Activated CD4-positive, alpha-beta memory T cell treated with anti-CD3 and anti-CD28 coated beads for 36 hours (primary cell): ENCODE measurements at regions not wholly inside any gene's neighbourhood (a gene's known extent, or its start where the extent isn't known, plus 50 kb on each side); places are given as distances from the start of the nearest gene placed in this dataset.
"Not testable (repeated sequence)": the region's sequence is repeated elsewhere in the genome, so short reads cannot be mapped to it uniquely, and the experiment has no call there.

ENCODE experiments used
- CTCF ChIA-PET: fragments of 350-600 bp; sonication (Branson Sonifier 250); formaldehyde crosslinking; loops from one replicate; lab custom pipeline; 2021; ENCODE audit warnings: antibody characterized with exemption, inconsistent platforms; lab: Charles Lee
- POLR2A ChIA-PET: fragments of 350-600 bp; sonication (Branson Sonifier 250); formaldehyde crosslinking; loops from one replicate; lab custom pipeline; 2021; ENCODE audit warnings: antibody characterized with exemption; lab: Charles Lee
- DNase-seq: peaks from one replicate; pipeline ENCODE4 v3.0.0-alpha.2; 2020
- H3K27ac Mint-ChIP-seq: one replicate; pipeline ENCODE4 v1.8.0; 2021; ENCODE audit warnings: mixed read lengths
- H3K27me3 Mint-ChIP-seq: one replicate; pipeline ENCODE4 v1.8.0; 2021; ENCODE audit warnings: mixed read lengths
- H3K36me3 Mint-ChIP-seq: one replicate; pipeline ENCODE4 v1.8.0; 2021; ENCODE audit warnings: mixed read lengths
- H3K4me1 Mint-ChIP-seq: one replicate; pipeline ENCODE4 v1.8.0; 2021; ENCODE audit warnings: low read depth, mixed read lengths
- H3K4me3 Mint-ChIP-seq: one replicate; pipeline ENCODE4 v1.8.0; 2021; ENCODE audit warnings: mild to moderate bottlenecking, mixed read lengths
- H3K9me3 Mint-ChIP-seq: one replicate; pipeline ENCODE4 v1.8.0; 2021; ENCODE audit warnings: mixed read lengths
- intact Hi-C: fragments of 100-400 bp; cut with micrococcal nuclease; formaldehyde crosslinking; loops from one replicate; pipeline ENCODE4 v1.15.1; 2023

DNA sequence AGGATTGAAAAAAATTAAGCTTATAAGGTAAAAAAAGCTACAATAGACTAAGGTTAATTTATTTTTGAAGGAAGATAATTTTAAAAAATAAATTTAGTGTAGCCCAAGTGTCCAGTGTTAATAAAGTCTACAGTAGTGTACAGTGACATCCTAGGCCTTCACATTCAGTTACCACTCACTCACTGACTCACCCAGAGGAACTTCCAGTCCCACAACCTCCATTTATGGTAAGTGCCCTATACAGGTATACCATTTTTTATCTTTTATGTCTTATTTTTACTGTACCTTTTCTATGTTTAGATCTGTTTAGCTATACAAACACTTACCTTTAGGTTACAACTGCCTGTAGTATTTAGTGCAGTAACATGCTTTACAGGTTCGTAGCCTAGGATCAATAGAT lies 79.8 kb upstream of the ZNF462 start:
- CTCF ChIA-PET, result interaction anchor here (0.7 kb wide), 1 partner anchor 902 kb away, joined by 3 read pairs; no protein-coding TSS in a partner anchor

DNA sequence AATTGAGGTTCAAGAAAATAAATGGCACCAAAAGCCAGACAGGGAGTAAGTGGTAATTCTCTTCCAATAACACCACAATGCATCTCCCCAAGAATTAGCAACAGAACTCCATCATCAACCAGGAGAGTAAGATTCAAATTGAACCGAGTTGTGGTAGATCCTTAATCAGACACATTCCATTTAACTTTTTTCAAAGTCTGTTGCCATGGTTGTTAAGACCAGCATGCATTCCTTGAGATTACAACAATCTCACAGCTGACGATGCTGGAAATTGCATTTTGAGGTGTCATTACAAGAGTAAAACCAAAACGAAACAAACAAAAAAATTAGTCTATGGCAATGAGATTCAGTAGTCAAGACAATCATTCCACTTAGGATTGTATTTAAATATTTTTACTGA lies 78.9 kb upstream of the ZNF462 start:
- Mint-ChIP-seq H3K4me3 (no peak overlapping the region), H3K9me3 (peaks cover 9% of the 10 kb centered on the region), H3K27me3 (no peaks in the 10 kb centered on the region), H3K27ac (no peak overlapping the region), H3K4me1 (no peaks in the 10 kb centered on the region), H3K36me3 (no peaks in the 10 kb centered on the region)
- ChIA-PET CTCF (interaction anchor here (0.6 kb wide), 1 partner anchor 121 kb away, joined by 3 read pairs; no protein-coding TSS in a partner anchor), POLR2A (no interaction called here)
- intact Hi-C loops, result no loop called here
- DNase-seq, result no peak

More for the DNA sequence above, 79.8 kb upstream of the ZNF462 start:
- intact Hi-C loops, result no loop called here
- no peak for DNase-seq
- POLR2A ChIA-PET, result no interaction called here
- H3K27me3 Mint-ChIP-seq, result no peaks in the 10 kb centered on the region
- no peak overlapping the region for H3K27ac Mint-ChIP-seq
- peaks cover 9% of the 10 kb centered on the region for H3K9me3 Mint-ChIP-seq
- H3K4me3 Mint-ChIP-seq, result no peak overlapping the region
- H3K36me3 Mint-ChIP-seq, result no peaks in the 10 kb centered on the region
- no peaks in the 10 kb centered on the region for H3K4me1 Mint-ChIP-seq

DNA sequence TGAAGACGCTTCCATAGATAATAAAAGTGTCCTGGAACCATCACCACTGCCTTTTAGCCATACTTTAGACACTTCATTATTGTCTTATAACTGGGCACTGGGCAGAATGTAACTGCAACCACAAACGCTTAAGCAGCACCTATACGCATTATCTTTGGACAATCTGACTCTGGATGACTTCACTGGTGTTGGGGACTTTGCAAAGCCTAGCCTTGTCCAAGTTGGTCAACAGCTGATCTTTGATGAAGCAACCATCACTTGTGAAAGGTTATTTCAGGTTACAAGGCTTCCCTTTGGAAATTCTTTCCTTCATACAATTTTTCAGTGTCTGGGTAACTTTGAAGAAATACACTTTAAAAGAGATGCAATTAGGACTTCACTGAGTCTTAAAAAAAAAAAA lies 77.8 kb upstream of the ZNF462 start:
- no peaks in the 10 kb centered on the region for H3K27me3 Mint-ChIP-seq
- no peak overlapping the region for H3K4me3 Mint-ChIP-seq
- H3K4me1 Mint-ChIP-seq, result no peaks in the 10 kb centered on the region
- no peaks in the 10 kb centered on the region for H3K36me3 Mint-ChIP-seq
- no peak overlapping the region for H3K27ac Mint-ChIP-seq
- intact Hi-C loops, result no loop called here
- CTCF ChIA-PET, result no interaction called here
- POLR2A ChIA-PET, result no interaction called here
- no peak for DNase-seq
- peaks cover 6% of the 10 kb centered on the region for H3K9me3 Mint-ChIP-seq

DNA sequence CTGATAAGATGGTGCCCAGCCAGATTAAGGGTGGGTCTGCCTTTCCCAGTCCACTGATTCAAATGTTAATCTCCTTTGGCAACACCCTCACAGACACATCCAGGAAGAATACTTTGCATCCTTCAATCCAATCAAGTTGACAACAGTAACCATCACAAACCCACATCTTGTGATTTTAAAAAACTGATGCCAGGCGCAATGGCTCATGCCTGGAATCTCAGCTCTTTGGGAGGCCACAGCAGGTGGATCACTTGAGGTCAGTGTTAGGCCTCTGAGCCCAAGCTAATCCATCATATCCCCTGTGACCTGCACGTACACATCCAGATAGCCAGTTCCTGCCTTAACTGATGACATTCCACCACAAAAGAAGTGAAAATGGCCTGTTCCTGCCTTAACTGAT lies 74.9 kb upstream of the ZNF462 start:
- H3K4me3 Mint-ChIP-seq, H3K27ac Mint-ChIP-seq, H3K9me3 Mint-ChIP-seq, POLR2A ChIA-PET, intact Hi-C loops, H3K27me3 Mint-ChIP-seq, H3K4me1 Mint-ChIP-seq, H3K36me3 Mint-ChIP-seq, CTCF ChIA-PET, DNase-seq: not testable (repeated sequence)

DNA sequence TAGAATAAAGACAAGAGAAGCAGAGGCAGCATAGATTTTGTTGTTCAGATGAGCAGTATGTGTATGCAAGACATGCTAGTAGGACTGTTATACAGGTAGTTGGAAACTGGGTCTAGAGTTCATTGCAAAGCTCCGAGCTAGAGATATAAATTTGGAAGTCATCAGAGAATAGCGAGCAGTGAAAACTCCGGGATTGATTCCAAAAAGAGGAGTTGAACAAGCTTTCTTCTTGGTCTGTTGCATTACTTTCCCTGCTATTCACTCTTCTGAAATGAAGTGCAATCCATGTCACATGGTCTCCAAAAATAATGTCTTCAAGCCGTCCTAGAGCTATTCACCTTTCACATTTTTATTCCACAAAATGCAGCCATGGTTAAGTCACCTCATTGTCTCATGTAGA lies 67.9 kb upstream of the ZNF462 start:
- H3K4me1 Mint-ChIP-seq, result no peaks in the 10 kb centered on the region
- no peaks in the 10 kb centered on the region for H3K36me3 Mint-ChIP-seq
- intact Hi-C loops, result no loop called here
- H3K4me3 Mint-ChIP-seq, result no peak overlapping the region
- peaks cover 6% of the 10 kb centered on the region for H3K9me3 Mint-ChIP-seq
- no peak for DNase-seq
- no peaks in the 10 kb centered on the region for H3K27me3 Mint-ChIP-seq
- H3K27ac Mint-ChIP-seq, result no peak overlapping the region
- CTCF ChIA-PET, result no interaction called here
- POLR2A ChIA-PET, result no interaction called here

DNA sequence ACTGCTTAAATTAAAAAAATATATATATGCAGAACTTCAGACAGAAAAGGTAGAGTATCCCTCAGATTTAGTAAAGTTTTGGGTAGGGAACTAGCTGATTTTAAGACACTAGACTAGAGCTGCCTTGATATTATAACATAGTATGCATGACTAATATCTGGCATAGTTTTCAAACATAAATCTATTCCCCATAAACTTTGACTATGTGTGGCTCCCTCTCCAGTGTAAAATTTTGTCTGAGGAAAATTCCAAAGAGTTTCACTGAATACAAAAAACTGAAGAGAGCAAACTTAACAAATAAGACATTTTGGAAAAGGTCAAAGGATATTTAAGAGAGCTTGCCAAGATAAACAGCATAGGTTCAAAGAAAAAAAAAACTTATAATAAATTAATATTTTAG lies 66.2 kb upstream of the ZNF462 start:
- Mint-ChIP-seq H3K27ac (no peak overlapping the region), H3K4me1 (no peaks in the 10 kb centered on the region), H3K36me3 (no peaks in the 10 kb centered on the region), H3K9me3 (peaks cover 6% of the 10 kb centered on the region), H3K27me3 (no peaks in the 10 kb centered on the region), H3K4me3 (no peak overlapping the region)
- CTCF ChIA-PET, result no interaction called here
- DNase-seq, result no peak
- intact Hi-C loops, result no loop called here
- POLR2A ChIA-PET, result no interaction called here

DNA sequence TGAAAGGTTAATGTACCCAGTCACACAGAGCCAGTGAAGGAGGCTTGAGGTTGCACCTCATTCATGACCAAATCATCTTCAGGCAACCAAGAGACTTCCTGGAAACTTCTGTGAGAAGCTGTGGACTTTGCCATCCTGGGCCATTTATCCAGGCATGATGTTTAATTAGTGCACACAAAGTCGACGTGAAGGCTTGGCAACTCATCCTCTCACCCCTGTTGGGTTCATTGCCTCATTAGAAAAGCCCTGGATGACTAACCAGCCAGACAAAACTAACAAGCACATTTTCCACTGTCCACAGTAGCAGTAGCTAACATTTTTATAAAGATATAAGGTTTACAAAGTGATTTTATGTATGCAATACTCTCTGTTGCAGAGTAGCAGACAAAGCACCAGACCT lies 65.7 kb upstream of the ZNF462 start:
- H3K27me3 Mint-ChIP-seq, result no peaks in the 10 kb centered on the region

DNA sequence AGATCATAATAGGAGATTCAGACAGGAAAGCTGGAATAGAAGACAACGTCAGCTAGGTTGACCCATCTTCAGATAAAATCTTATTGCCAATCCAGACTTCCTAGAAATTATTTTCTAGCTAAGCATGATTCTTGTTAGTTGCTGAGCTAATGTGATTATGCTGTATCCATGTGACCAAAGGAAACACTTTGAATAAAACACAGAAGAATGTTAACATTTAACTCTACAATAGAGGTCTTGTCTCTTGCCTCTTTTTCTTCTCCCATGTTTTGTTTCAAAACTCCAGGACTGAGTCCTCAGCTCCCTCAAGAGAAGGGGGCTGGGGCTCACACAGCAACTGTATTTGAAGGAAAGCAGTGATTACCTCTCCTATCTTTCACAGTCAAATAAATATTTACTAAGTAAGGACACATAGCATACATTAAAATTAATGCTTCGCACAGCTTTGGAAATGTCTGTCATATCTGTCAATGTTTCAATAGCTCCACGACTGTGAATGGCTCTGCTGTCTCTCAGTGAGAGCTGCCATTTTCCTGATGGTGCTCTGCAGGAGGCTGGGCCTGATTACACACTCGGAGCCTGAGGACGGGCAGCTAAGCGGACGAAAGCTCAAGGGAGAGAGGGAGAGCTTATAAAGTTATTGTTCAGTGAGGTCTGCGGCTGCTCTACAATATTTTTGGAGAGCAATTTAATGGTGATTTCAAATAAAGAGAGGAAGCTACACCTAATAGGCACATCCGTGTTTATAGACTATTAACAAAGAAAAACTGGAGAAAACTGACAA lies 64.8 kb upstream of the ZNF462 start:
- intact Hi-C loops, result no loop called here

More for the DNA sequence above, 65.7 kb upstream of the ZNF462 start:
- peaks cover 6% of the 10 kb centered on the region for H3K9me3 Mint-ChIP-seq
- intact Hi-C loops, result no loop called here
- POLR2A ChIA-PET, result no interaction called here
- DNase-seq, result no peak
- CTCF ChIA-PET, result no interaction called here
- H3K4me1 Mint-ChIP-seq, result no peaks in the 10 kb centered on the region
- H3K27ac Mint-ChIP-seq, result no peak overlapping the region
- H3K36me3 Mint-ChIP-seq, result no peaks in the 10 kb centered on the region
- H3K4me3 Mint-ChIP-seq, result no peak overlapping the region

DNA sequence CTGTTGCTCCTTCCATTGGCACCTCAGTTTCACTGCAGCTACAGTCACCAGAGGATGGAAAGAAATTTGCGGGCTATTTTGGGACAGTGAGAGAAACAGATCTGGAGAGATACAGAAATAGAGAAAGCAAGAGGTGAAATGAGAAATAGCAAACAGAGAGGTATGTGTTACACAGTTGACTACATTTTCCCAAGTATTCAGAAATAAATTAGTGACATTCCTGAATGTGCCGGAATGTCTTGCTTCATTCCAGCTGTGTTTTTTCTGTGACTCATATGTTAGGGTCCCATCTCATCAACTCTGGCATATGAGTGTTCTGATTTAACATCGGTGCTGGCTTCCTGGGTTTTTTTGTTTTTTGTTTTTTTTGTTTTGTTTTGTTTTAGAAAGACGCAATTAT lies 63.8 kb upstream of the ZNF462 start:
- Mint-ChIP-seq H3K4me3 (no peak overlapping the region), H3K9me3 (peaks cover 6% of the 10 kb centered on the region), H3K27ac (no peak overlapping the region), H3K27me3 (no peaks in the 10 kb centered on the region), H3K4me1 (no peaks in the 10 kb centered on the region), H3K36me3 (no peaks in the 10 kb centered on the region)
- no peak for DNase-seq
- intact Hi-C loops, result no loop called here
- POLR2A ChIA-PET, result no interaction called here
- CTCF ChIA-PET, result no interaction called here

More for the DNA sequence above, 64.8 kb upstream of the ZNF462 start:
- H3K27ac Mint-ChIP-seq, result no peak overlapping the region
- no peaks in the 10 kb centered on the region for H3K27me3 Mint-ChIP-seq
- H3K4me1 Mint-ChIP-seq, result no peaks in the 10 kb centered on the region
- peaks cover 6% of the 10 kb centered on the region for H3K9me3 Mint-ChIP-seq
- no peaks in the 10 kb centered on the region for H3K36me3 Mint-ChIP-seq
- no peak for DNase-seq
- CTCF ChIA-PET, result no interaction called here
- H3K4me3 Mint-ChIP-seq, result no peak overlapping the region
- POLR2A ChIA-PET, result no interaction called here

DNA sequence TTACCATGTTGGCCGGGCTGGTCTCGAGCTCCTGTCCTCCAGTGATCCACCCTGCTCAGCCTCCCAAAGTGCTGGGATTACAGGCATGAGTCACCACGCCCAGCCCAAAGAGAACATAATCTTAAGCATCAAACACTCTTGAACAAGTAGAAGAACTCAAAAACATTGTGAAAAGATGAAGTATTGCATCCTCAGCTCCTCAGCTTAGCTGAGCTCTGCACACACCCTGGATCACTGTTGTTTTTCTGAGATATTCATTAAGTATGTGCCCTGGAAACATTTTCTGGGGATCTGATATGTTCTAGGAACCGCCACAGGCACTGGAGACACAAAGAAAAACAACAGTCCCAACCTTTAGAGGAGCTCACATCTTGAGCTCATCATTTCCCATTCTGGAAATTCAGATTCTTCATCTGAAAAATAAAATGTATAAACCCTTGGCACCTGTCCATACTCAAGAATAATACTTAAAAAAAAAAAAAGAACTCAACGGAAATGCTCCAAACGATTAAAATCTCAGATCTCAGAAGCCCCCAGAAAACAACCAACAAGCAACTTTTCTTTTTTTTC lies 62.2 kb upstream of the ZNF462 start:
- no peak overlapping the region for H3K4me3 Mint-ChIP-seq
- intact Hi-C loops, result no loop called here
- ChIA-PET CTCF (no interaction called here), POLR2A (no interaction called here)
- no peak for DNase-seq
- peaks cover 1% of the 10 kb centered on the region for H3K9me3 Mint-ChIP-seq
- H3K27ac Mint-ChIP-seq, result no peak overlapping the region
- H3K4me1 Mint-ChIP-seq, result no peaks in the 10 kb centered on the region
- no peaks in the 10 kb centered on the region for H3K27me3 Mint-ChIP-seq
- H3K36me3 Mint-ChIP-seq, result no peaks in the 10 kb centered on the region

DNA sequence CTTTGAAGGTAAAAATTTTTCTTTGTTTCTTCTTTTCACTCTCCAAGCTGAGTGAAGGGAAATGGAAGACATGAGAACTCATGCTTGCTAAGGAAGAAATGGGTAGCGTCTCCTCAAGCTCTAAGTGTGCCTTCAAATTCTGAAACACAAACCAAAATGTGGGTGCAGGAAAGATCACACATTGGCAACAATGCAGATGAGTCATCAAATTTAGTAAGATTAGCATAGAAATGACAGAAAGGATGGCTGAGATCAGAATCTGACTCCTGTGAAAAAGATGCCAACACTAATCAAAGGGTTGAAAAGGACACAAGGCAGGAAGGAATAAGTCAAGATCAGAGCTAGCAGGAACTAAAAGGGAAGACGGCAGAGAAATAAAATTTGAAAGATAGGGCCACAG lies 61.1 kb upstream of the ZNF462 start:
- ChIA-PET CTCF (no interaction called here), POLR2A (no interaction called here)
- Mint-ChIP-seq H3K9me3 (peaks cover 1% of the 10 kb centered on the region), H3K27ac (no peak overlapping the region), H3K4me3 (no peak overlapping the region), H3K4me1 (no peaks in the 10 kb centered on the region), H3K36me3 (no peaks in the 10 kb centered on the region), H3K27me3 (no peaks in the 10 kb centered on the region)
- DNase-seq, result no peak
- intact Hi-C loops, result no loop called here
